PC-9 (cell line): ENCODE measurements at regions not wholly inside any gene's neighbourhood (a gene's known extent, or its start where the extent isn't known, plus 50 kb on each side); places are given as distances from the start of the nearest gene placed in this dataset.

ENCODE experiments used
- BruUV-seq: library from RNA; stranded (reverse); fragments of 400-500 nt; replicated peaks from 2 replicates; lab custom pipeline; 2021; lab: Mats Ljungman, UMichigan
- CTCF ChIA-PET: fragments of 300-600 bp; sonication (Branson Sonifier 250); formaldehyde crosslinking; loops from one replicate; lab custom pipeline; 2022; ENCODE audit warnings: antibody characterized with exemption; lab: Charles Lee
- POLR2A ChIA-PET: fragments of 300-600 bp; sonication (Branson Sonifier 250); formaldehyde crosslinking; loops from one replicate; lab custom pipeline; 2022; ENCODE audit warnings: antibody characterized with exemption; ENCODE audit not compliant: unreplicated experiment; lab: Charles Lee
- DNase-seq, 2 experiments: peaks; one replicate each; pipeline versions ENCODE4 v3.0.0 to v3.0.0-alpha.2; 2015 to 2022; ENCODE audit warnings: mixed read lengths in 1 of 2
- H2AFZ ChIP-seq: fragments of 200-600 bp; sonication (generic); 2 replicates; pipeline ENCODE4 v1.8.1; 2017; ENCODE audit warnings: antibody characterized with exemption
- H3F3A ChIP-seq: fragments of 200-600 bp; sonication (generic); 2 replicates; pipeline ENCODE4 v1.8.1; 2017; ENCODE audit warnings: antibody characterized with exemption, mild to moderate bottlenecking, low read depth; ENCODE audit not compliant: insufficient read depth
- H3K27ac ChIP-seq: fragments of 200-600 bp; sonication (generic); 2 replicates; pipeline ENCODE4 v1.6.1; 2016; ENCODE audit warnings: mixed run types
- H3K27me3 ChIP-seq: fragments of 200-600 bp; sonication (generic); 2 replicates; pipeline ENCODE4 v1.6.1; 2016; ENCODE audit warnings: low read depth, mixed run types; ENCODE audit not compliant: insufficient read depth
- H3K36me3 ChIP-seq: fragments of 200-600 bp; sonication (generic); 2 replicates; pipeline ENCODE4 v1.6.1; 2016; ENCODE audit warnings: low read depth, mixed run types
- H3K4me1 ChIP-seq: fragments of 200-600 bp; sonication (generic); replicated peaks from 2 replicates; pipeline ENCODE4 v1.6.1; 2016; ENCODE audit warnings: mixed run types; ENCODE audit not compliant: insufficient read depth
- H3K4me2 ChIP-seq: fragments of 200-600 bp; sonication (generic); 2 replicates; pipeline ENCODE4 v1.6.1; 2017; ENCODE audit warnings: mixed run types
- H3K4me3 ChIP-seq: fragments of 200-600 bp; sonication (generic); 2 replicates; pipeline ENCODE4 v1.6.1; 2016; ENCODE audit warnings: mixed run types
- H3K79me2 ChIP-seq: fragments of 200-600 bp; sonication (generic); 2 replicates; pipeline ENCODE4 v1.6.1; 2017; ENCODE audit warnings: low read depth, mixed run types
- H3K9me2 ChIP-seq: fragments of 200-600 bp; sonication (generic); 2 replicates; pipeline ENCODE4 v1.8.1; 2017; ENCODE audit warnings: mild to moderate bottlenecking; ENCODE audit not compliant: insufficient read depth
- H3K9me3 ChIP-seq: fragments of 200-600 bp; sonication (generic); 2 replicates; pipeline ENCODE4 v1.8.1; 2016; ENCODE audit warnings: low read depth; ENCODE audit not compliant: insufficient read depth
- H4K20me1 ChIP-seq: fragments of 200-600 bp; sonication (generic); 2 replicates; pipeline ENCODE4 v1.8.1; 2017; ENCODE audit not compliant: insufficient read depth
- CTCF ChIP-seq: fragments of 200-600 bp; sonication (generic); conservative IDR thresholded peaks from 2 replicates; pipeline ENCODE4 v1.6.1; 2017; ENCODE audit warnings: mixed run types, antibody characterized with exemption, mild to moderate bottlenecking, moderate library complexity
- EZH2 ChIP-seq: fragments of 200-600 bp; sonication (generic); IDR thresholded peaks from 2 replicates; pipeline ENCODE4 v1.8.0; 2017; ENCODE audit warnings: antibody characterized with exemption, low read depth
- intact Hi-C: fragments of 100-400 bp; cut with micrococcal nuclease; formaldehyde crosslinking; loops from one replicate; pipeline ENCODE4 v1.10.0; 2022; ENCODE audit not compliant: unreplicated experiment

DNA sequence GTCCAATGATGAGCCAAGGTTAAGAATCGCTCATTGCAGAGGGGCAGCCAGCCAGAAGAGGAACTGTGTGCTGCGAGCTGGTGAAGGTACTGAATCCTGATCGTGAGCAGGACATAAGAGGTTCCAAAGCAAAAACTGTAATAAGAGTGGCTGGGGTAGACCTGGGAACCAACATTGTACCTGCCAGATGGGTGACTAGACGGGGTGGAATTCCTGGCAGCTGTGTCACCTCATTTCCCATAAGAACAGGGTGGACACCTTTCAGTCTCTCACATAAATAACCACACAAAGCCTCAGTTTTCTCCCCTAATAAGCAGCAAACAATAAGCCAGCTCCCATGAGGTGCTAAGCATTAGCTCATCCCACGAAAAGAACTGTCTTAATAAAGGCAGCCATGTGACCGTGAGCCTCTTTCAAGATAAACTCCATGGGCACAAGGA is 290.3 kb downstream of the SOX9 start:
- Histone ChIP-seq H3K4me1 (peaks cover 67% of the 10 kb centered on the region), H2AFZ (no peak overlapping the region), H3F3A (peaks cover 71% of the 10 kb centered on the region), H3K27me3 (no peaks in the 10 kb centered on the region), H3K79me2 (peaks cover 79% of the 10 kb centered on the region), H3K9me3 (no peaks in the 10 kb centered on the region), H4K20me1 (no peaks in the 10 kb centered on the region), H3K27ac (peak overlapping the region; percentile 99), H3K36me3 (peaks cover 13% of the 10 kb centered on the region), H3K4me2 (peak overlapping the region; percentile 67), H3K4me3 (peak overlapping the region; percentile 16; the same call in 1 of the 2 replicates), H3K9me2 (no peaks in the 10 kb centered on the region)
- no TSS peak for BruUV-seq
- no peak for TF ChIP-seq CTCF
- TF ChIP-seq EZH2, result no peak
- DNase-seq, result peak; percentile 81 to 97
- intact Hi-C loops, result loop anchor here (1.0 kb wide), 4 partner anchors 10 to 260 kb away; no protein-coding TSS in a partner anchor
- ChIA-PET CTCF (interaction anchor here (0.6 to 0.7 kb wide), 3 partner anchors 22 to 285 kb away, joined by 3 to 7 read pairs (median 3); no protein-coding TSS in a partner anchor), POLR2A (interaction anchor here (0.5 to 1.3 kb wide), 16 partner anchors 12 to 1626 kb away, joined by 3 to 11 read pairs (median 5); no protein-coding TSS in a partner anchor)

DNA sequence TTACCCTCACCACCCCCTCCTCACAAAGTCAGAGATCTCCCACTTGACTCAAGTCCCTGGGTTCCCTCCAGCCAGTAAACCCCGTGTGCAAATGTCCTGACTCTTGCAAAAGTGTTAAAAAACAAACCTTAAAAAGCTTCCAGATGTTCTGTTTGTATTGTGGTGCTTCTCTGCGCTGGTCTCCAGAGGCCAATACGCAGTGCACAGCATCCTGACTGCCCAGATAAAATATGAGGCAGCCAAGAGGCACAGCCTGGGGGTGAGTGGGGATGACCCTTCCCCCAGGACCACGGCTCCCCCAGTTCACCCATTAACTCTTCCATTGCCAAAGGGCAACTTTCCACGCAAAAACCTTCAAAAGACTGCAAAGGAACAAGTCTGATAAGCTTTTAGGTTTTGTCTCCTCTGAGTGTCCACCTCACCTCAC is 291.8 kb downstream of the SOX9 start:
- Histone ChIP-seq H3K4me1 (peaks cover 66% of the 10 kb centered on the region), H3K27me3 (no peaks in the 10 kb centered on the region), H4K20me1 (no peaks in the 10 kb centered on the region), H3K4me3 (no peak overlapping the region), H3K27ac (peak overlapping the region; percentile 99), H3F3A (peaks cover 60% of the 10 kb centered on the region), H3K9me3 (peaks cover 10% of the 10 kb centered on the region), H3K36me3 (peaks cover 23% of the 10 kb centered on the region), H3K79me2 (peaks cover 84% of the 10 kb centered on the region), H2AFZ (no peak overlapping the region), H3K9me2 (no peaks in the 10 kb centered on the region), H3K4me2 (no peak overlapping the region)
- intact Hi-C loops, result no loop called here
- POLR2A ChIA-PET, result interaction anchor here (0.7 kb wide), 1 partner anchor 239 kb away, joined by 4 read pairs; no protein-coding TSS in a partner anchor
- DNase-seq, result peak in 1 of 2 experiments; percentile 34
- CTCF ChIA-PET, result no interaction called here
- no peak for TF ChIP-seq CTCF
- TF ChIP-seq EZH2, result no peak
- BruUV-seq, result no TSS peak

DNA sequence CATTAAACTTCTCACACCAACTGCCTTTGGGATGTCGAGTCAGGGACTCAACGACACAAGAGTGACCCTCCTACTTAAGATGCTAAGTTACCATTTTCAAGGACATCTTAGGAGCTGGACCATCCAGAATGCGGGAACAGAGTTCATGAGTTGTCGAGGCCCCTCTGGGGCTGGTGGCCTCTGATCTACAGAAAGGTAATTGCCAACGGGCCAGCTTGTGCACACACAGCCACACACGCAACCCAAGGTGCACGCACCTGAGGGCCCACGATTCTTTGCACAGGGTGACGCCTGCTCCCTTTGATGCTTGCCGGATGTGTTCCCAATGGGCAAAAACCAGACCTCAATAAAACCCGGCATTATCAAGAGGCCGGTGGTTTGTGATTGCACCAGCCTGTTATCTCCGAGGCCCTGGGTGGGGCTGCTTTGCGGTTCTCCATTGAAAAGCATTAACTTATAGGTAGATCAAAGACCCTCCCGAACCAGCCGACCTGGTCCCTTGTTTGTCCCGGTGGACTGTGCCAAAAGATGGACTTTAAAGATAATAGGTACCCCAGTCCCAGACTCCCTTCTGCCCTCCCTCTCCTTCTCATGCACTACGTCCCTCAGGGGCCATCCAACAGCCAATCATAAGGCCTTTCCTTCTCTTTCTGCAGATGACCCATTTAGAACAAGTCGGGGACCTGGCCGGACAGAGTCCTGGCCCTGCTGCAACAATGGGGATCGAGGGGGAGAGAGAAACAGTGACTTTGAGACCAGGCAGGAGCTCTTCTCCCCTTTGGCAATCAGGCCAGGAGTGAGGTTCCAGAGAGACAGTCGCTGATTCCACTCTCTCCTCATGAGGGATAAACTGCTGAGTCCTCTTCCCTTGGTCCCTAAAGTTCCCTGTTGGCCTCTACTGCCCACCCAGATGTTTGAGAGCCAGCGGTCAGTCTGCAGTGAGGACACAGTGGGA is 292.5 kb downstream of the SOX9 start:
- ChIA-PET POLR2A (interaction anchor here (0.5 to 0.7 kb wide), 3 partner anchors 10 to 239 kb away, joined by 3 to 5 read pairs (median 4); no protein-coding TSS in a partner anchor), CTCF (interaction anchor here (0.7 kb wide), 1 partner anchor 59 kb away, joined by 3 read pairs; no protein-coding TSS in a partner anchor)
- peak in 1 of 2 experiments; percentile 26 for DNase-seq
- Histone ChIP-seq H3K9me2 (no peaks in the 10 kb centered on the region), H2AFZ (no peak overlapping the region), H3K9me3 (peaks cover 16% of the 10 kb centered on the region), H4K20me1 (no peaks in the 10 kb centered on the region), H3F3A (peaks cover 53% of the 10 kb centered on the region), H3K4me3 (no peak overlapping the region), H3K27ac (peak overlapping the region; percentile 99), H3K4me1 (peaks cover 59% of the 10 kb centered on the region), H3K36me3 (peaks cover 30% of the 10 kb centered on the region), H3K4me2 (no peak overlapping the region), H3K27me3 (no peaks in the 10 kb centered on the region), H3K79me2 (peaks cover 85% of the 10 kb centered on the region)
- no peak for TF ChIP-seq CTCF
- TF ChIP-seq EZH2, result no peak
- intact Hi-C loops, result no loop called here
- no TSS peak for BruUV-seq
